ENCODE measurements at regions not wholly inside any gene's neighbourhood (a gene's known extent, or its start where the extent isn't known, plus 50 kb on each side); places are given as distances from the start of the nearest gene placed in this dataset.
A peak's percentile ranks its signal among the peaks of the same experiment; 100 is the strongest.

DNA sequence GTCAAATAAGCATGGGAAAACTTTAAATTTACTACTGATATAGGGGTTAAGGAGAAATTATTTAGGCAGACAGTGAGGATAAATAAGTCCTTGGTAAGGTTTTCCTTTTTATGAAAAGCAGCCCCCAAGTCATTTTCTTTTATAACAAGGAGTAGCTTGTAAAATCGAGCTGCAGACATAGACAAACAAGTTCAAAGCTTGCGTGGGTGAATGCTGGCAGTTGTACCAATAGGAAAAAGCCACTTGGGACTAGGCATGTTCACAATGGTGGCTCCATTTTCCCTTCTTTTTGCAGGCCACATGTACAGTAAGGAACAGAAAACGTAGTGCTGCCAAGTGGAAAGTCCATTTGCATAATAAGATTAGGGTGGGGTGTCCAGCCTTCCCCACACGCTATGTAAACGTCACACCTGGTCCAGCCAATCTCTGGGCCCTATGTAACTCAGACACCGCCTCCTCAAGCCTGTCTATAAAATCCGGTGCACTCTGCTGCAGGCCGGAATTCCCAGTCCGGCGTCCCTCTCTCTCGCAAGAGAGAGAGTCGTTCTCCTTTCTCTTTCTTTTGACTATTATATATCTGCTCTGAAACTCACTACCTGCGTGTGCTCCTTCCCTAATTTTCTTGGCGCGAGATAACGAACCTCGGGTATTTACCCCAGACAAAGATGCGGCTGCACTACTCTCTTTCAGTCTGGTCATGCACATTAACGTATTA is 217.1 kb upstream of the MAN1A1 start (continued):
- TF ChIP-seq ATF1 (CRISPR knock-in tag; IDR thresholded peaks at IDR 0.05) (no peak), ATF1 (tag; IDR thresholded peaks at IDR 0.05) (peak; percentile 91), ZNF707 (CRISPR knock-in tag; conservative IDR thresholded peaks at IDR 0.05) (no peak), ATF3 (IDR thresholded peaks at IDR 0.05) (no peak), ATF3 (CRISPR knock-in tag; conservative IDR thresholded peaks at IDR 0.05) (no peak), MAZ (CRISPR knock-in tag; conservative IDR thresholded peaks at IDR 0.05 in 1 of 2, IDR thresholded peaks at IDR 0.05 in 1 of 2) (0 out of 4 replicates have a peak, but pooled peaks of 1 of the 2 experiments have one; percentile 20), MTF1 (CRISPR knock-in tag; IDR thresholded peaks at IDR 0.05; ENCODE audit: borderline replicate concordance) (no peak), SMARCE1 (IDR thresholded peaks at IDR 0.05) (0 out of 2 replicates have a peak, but pooled peaks have one; percentile 23), BRD4 (IDR thresholded peaks at IDR 0.05) (no peak), SMARCC2 (IDR thresholded peaks at IDR 0.05; ENCODE audit: low read depth) (no peak), SETDB1 (IDR thresholded peaks at IDR 0.05; ENCODE audit: low read length) (no peak), SRF (CRISPR knock-in tag; IDR thresholded peaks at IDR 0.05) (no peak), TARDBP (IDR thresholded peaks at IDR 0.05) (no peak), PHF20 (IDR thresholded peaks at IDR 0.05; ENCODE audit: partially characterized antibody) (no peak), CGGBP1 (CRISPR knock-in tag; IDR thresholded peaks at IDR 0.05) (no peak), ELF4 (CRISPR knock-in tag; IDR thresholded peaks at IDR 0.05) (no peak), NFE2 (IDR thresholded peaks at IDR 0.05; ENCODE audit: low read depth) (no peak), NCOR1 (IDR thresholded peaks at IDR 0.05) (no peak), SMARCB1 (IDR thresholded peaks at IDR 0.05; ENCODE audit: insufficient read length, low read depth) (no peak), ETV6 (IDR thresholded peaks at IDR 0.05; ENCODE audit: borderline replicate concordance in 1 of 2, low read depth in 2 of 2, low read length in 1 of 2) (no peak), ETV6 (CRISPR knock-in tag; IDR thresholded peaks at IDR 0.05; ENCODE audit: borderline replicate concordance) (no peak), ZNF76 (CRISPR knock-in tag; IDR thresholded peaks at IDR 0.05; ENCODE audit: borderline replicate concordance) (no peak)
- TF ChIP-seq, protein P1, sequence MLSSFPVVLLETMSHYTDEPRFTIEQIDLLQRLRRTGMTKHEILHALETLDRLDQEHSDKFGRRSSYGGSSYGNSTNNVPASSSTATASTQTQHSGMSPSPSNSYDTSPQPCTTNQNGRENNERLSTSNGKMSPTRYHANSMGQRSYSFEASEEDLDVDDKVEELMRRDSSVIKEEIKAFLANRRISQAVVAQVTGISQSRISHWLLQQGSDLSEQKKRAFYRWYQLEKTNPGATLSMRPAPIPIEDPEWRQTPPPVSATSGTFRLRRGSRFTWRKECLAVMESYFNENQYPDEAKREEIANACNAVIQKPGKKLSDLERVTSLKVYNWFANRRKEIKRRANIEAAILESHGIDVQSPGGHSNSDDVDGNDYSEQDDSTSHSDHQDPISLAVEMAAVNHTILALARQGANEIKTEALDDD (IDR thresholded peaks at IDR 0.05) = no peak
- TF ChIP-seq, protein P2, sequence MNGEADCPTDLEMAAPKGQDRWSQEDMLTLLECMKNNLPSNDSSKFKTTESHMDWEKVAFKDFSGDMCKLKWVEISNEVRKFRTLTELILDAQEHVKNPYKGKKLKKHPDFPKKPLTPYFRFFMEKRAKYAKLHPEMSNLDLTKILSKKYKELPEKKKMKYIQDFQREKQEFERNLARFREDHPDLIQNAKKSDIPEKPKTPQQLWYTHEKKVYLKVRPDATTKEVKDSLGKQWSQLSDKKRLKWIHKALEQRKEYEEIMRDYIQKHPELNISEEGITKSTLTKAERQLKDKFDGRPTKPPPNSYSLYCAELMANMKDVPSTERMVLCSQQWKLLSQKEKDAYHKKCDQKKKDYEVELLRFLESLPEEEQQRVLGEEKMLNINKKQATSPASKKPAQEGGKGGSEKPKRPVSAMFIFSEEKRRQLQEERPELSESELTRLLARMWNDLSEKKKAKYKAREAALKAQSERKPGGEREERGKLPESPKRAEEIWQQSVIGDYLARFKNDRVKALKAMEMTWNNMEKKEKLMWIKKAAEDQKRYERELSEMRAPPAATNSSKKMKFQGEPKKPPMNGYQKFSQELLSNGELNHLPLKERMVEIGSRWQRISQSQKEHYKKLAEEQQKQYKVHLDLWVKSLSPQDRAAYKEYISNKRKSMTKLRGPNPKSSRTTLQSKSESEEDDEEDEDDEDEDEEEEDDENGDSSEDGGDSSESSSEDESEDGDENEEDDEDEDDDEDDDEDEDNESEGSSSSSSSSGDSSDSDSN (IDR thresholded peaks at IDR 0.05; ENCODE audit: borderline replicate concordance in 1 of 2, low read depth in 2 of 2, low read length in 2 of 2) = no peak
- TF ChIP-seq, protein P3, sequence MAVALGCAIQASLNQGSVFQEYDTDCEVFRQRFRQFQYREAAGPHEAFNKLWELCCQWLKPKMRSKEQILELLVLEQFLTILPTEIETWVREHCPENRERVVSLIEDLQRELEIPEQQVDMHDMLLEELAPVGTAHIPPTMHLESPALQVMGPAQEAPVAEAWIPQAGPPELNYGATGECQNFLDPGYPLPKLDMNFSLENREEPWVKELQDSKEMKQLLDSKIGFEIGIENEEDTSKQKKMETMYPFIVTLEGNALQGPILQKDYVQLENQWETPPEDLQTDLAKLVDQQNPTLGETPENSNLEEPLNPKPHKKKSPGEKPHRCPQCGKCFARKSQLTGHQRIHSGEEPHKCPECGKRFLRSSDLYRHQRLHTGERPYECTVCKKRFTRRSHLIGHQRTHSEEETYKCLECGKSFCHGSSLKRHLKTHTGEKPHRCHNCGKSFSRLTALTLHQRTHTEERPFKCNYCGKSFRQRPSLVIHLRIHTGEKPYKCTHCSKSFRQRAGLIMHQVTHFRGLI (CRISPR knock-in tag; IDR thresholded peaks at IDR 0.05) = no peak
